ENCODE measurements at regions not wholly inside any gene's neighbourhood (a gene's known extent, or its start where the extent isn't known, plus 50 kb on each side); places are given as distances from the start of the nearest gene placed in this dataset.

DNA sequence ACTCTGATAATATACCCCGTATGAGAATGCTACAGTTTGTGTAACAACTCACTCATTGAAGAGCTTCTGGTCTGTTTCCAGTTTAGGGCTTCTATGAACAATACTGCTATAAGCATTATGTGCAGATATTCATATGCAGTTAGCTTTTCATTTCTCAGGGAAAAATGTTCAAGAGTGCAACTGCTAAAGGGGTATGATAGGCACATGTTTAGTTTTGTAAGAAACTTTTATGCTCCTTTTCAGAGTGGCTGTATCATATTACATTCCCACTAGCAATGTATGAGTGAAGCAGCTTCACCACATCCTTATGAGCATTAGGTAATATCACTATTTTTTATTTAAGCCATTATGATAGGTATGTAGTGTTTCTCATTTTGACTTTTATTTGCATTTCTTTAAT, 182.6 kb upstream of the CXCL12 start:
- TF ChIP-seq, protein P1, sequence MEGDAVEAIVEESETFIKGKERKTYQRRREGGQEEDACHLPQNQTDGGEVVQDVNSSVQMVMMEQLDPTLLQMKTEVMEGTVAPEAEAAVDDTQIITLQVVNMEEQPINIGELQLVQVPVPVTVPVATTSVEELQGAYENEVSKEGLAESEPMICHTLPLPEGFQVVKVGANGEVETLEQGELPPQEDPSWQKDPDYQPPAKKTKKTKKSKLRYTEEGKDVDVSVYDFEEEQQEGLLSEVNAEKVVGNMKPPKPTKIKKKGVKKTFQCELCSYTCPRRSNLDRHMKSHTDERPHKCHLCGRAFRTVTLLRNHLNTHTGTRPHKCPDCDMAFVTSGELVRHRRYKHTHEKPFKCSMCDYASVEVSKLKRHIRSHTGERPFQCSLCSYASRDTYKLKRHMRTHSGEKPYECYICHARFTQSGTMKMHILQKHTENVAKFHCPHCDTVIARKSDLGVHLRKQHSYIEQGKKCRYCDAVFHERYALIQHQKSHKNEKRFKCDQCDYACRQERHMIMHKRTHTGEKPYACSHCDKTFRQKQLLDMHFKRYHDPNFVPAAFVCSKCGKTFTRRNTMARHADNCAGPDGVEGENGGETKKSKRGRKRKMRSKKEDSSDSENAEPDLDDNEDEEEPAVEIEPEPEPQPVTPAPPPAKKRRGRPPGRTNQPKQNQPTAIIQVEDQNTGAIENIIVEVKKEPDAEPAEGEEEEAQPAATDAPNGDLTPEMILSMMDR (IDR thresholded peaks at IDR 0.05) = no peak
- TF ChIP-seq POLR2A (IDR thresholded peaks at IDR 0.05) = no peak

All from body of pancreas (tissue), 4 donors.